Activated CD4-positive, alpha-beta memory T cell treated with anti-CD3 and anti-CD28 coated beads for 36 hours (primary cell): ENCODE measurements at regions not wholly inside any gene's neighbourhood (a gene's known extent, or its start where the extent isn't known, plus 50 kb on each side); places are given as distances from the start of the nearest gene placed in this dataset.
"Not testable (repeated sequence)": the region's sequence is repeated elsewhere in the genome, so short reads cannot be mapped to it uniquely, and the experiment has no call there.

Experiments used
- CTCF ChIA-PET: fragments of 350-600 bp; sonication (Branson Sonifier 250); formaldehyde crosslinking; loops from one replicate; lab custom pipeline; 2021; ENCODE audit warnings: antibody characterized with exemption, inconsistent platforms; lab: Charles Lee
- POLR2A ChIA-PET: fragments of 350-600 bp; sonication (Branson Sonifier 250); formaldehyde crosslinking; loops from one replicate; lab custom pipeline; 2021; ENCODE audit warnings: antibody characterized with exemption; lab: Charles Lee
- DNase-seq: peaks from one replicate; pipeline ENCODE4 v3.0.0-alpha.2; 2020
- H3K27ac Mint-ChIP-seq: one replicate; pipeline ENCODE4 v1.8.0; 2021; ENCODE audit warnings: mixed read lengths
- H3K27me3 Mint-ChIP-seq: one replicate; pipeline ENCODE4 v1.8.0; 2021; ENCODE audit warnings: mixed read lengths
- H3K36me3 Mint-ChIP-seq: one replicate; pipeline ENCODE4 v1.8.0; 2021; ENCODE audit warnings: mixed read lengths
- H3K4me1 Mint-ChIP-seq: one replicate; pipeline ENCODE4 v1.8.0; 2021; ENCODE audit warnings: low read depth, mixed read lengths
- H3K4me3 Mint-ChIP-seq: one replicate; pipeline ENCODE4 v1.8.0; 2021; ENCODE audit warnings: mild to moderate bottlenecking, mixed read lengths
- H3K9me3 Mint-ChIP-seq: one replicate; pipeline ENCODE4 v1.8.0; 2021; ENCODE audit warnings: mixed read lengths
- intact Hi-C: fragments of 100-400 bp; cut with micrococcal nuclease; formaldehyde crosslinking; loops from one replicate; pipeline ENCODE4 v1.15.1; 2023

DNA sequence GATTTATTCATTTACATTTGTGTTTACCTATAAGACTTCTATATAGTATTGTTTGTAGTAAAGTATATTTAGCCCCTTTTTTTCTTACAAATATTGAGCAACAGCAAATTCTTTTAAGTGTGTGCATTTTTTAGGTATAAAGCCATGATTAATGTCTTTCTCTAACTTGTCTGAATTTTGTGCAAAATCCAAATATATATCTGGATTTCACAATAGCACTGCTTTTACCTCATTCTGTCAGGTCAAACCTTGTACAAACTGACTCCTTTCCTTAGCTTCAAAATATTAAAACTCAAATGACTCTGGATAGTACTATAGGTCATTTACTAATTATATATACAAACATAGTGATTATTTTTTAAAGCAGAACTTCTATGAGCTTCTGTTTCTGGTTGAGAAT is 563.0 kb upstream of the SPRY2 start:
- no peak overlapping the region for H3K4me3 Mint-ChIP-seq
- H3K27me3 Mint-ChIP-seq: no peaks in the 10 kb centered on the region
- ChIA-PET CTCF (no interaction called here), POLR2A (no interaction called here)
- H3K9me3 Mint-ChIP-seq: peaks cover 4% of the 10 kb centered on the region
- DNase-seq: no peak
- no peaks in the 10 kb centered on the region for H3K4me1 Mint-ChIP-seq
- H3K36me3 Mint-ChIP-seq: no peaks in the 10 kb centered on the region
- H3K27ac Mint-ChIP-seq: no peak overlapping the region
- intact Hi-C loops: no loop called here

DNA sequence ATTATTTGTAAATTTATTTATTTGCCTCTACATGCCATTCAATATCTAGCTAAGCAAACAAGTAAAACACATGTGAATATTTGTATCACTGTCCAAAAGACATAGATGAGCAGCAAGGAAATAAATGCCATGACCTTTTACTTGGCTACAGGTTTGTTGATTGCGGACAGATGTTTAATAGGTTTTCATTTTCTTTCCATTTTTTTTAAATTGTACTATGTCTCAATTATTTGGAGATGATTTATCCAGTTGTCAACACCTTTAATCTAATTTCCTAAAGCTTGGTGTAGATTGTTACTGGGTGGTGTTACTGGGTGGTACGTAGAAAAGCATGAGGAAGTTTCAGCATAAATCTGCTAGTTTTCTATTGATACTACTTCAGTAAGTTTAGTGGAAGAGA is 560.6 kb upstream of the SPRY2 start:
- ChIA-PET CTCF (no interaction called here), POLR2A (no interaction called here)
- Mint-ChIP-seq H3K9me3 (peaks cover 6% of the 10 kb centered on the region), H3K4me3 (no peak overlapping the region), H3K27me3 (no peaks in the 10 kb centered on the region), H3K4me1 (no peaks in the 10 kb centered on the region), H3K27ac (no peak overlapping the region), H3K36me3 (no peaks in the 10 kb centered on the region)
- DNase-seq: no peak
- intact Hi-C loops: no loop called here

DNA sequence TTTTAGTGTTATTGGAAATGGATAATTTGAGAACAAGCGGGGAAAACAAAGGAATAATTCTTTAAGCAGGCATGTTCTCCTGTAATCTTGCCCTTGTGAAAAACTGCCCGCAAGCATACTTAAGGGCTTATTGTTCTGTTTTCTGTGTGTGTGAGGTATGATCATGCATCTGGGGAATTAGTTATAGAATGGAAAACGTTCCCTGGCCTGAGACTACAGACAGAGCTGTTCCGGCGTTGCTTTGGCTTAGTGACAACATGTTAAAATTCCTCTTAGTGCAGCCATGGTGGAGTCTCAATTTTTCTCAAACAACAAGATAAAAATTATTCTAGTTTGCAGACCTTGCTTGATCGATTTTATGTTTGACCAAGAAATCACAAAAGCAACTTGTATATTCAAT is 560.2 kb upstream of the SPRY2 start:
- CTCF ChIA-PET: no interaction called here
- no peaks in the 10 kb centered on the region for H3K36me3 Mint-ChIP-seq

DNA sequence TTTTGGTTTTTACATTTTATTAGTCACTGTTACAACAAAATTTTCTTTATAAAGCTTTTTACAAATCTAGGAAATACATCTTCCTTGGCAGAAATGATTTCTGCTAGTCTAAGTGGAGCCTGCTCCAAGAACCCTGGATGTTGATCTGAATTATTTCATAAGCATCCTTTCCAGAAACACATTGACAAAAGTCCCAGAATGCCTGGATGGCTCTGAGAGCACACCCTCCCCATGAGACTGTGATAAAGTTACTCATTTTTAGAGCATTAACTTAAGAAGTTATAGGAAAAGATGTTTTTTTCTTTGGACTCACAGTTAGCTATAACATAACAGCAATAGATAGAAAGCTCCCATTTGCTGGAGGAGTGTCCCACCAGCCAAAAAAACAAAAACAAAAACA is 559.6 kb upstream of the SPRY2 start:
- no peak overlapping the region for H3K4me3 Mint-ChIP-seq
- no peaks in the 10 kb centered on the region for H3K27me3 Mint-ChIP-seq
- H3K36me3 Mint-ChIP-seq: no peaks in the 10 kb centered on the region
- H3K9me3 Mint-ChIP-seq: peaks cover 5% of the 10 kb centered on the region
- intact Hi-C loops: no loop called here
- ChIA-PET POLR2A (no interaction called here), CTCF (no interaction called here)
- H3K4me1 Mint-ChIP-seq: no peaks in the 10 kb centered on the region
- H3K27ac Mint-ChIP-seq: no peak overlapping the region
- no peak for DNase-seq

More for the DNA sequence above, 560.2 kb upstream of the SPRY2 start:
- Mint-ChIP-seq H3K9me3 (peaks cover 7% of the 10 kb centered on the region), H3K27me3 (no peaks in the 10 kb centered on the region), H3K4me1 (no peaks in the 10 kb centered on the region), H3K27ac (no peak overlapping the region), H3K4me3 (no peak overlapping the region)
- intact Hi-C loops: no loop called here
- DNase-seq: no peak
- POLR2A ChIA-PET: no interaction called here

DNA sequence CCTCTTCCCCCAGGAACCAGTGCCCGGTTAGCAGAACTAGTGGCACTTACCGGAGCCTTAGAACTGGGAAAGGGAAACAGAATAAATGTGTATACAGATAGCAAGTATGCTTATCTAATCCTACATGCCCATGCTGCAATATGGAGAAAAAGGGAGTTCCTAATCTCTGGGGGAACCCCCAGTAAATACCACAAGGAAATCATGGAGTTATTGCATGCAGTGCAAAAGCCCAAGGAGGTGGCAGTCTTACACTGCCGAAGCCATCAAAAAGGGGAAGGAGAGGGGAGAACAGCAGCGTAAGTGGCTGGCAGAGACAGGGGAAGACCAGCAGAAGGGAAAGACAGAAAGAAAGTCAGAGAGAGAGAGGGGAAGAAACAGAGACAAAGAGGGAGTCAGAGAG is 556.7 kb upstream of the SPRY2 start:
- H3K36me3 Mint-ChIP-seq, H3K27ac Mint-ChIP-seq, DNase-seq, CTCF ChIA-PET, H3K4me1 Mint-ChIP-seq, H3K9me3 Mint-ChIP-seq, POLR2A ChIA-PET, intact Hi-C loops, H3K4me3 Mint-ChIP-seq, H3K27me3 Mint-ChIP-seq: not testable (repeated sequence)

DNA sequence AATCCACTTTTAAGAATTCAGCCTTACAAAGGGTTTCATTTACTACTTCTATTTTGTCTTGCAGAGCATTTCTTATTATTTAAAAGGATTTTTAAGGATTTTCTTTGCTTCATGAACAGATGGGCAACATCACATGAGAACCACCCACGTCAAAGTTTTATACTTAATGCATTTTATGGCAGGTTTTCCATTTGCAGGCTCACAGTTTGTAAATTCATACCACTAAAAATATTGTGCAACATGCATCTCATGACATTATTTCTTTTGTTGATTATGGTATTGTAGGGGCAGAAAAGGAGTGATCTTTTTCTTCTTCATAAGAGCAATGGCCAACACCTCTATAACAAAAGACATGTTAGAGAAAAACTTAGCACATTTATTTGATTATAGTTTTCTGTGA is 554.0 kb upstream of the SPRY2 start:
- Mint-ChIP-seq H3K36me3 (no peaks in the 10 kb centered on the region), H3K4me3 (no peak overlapping the region), H3K9me3 (peaks cover 14% of the 10 kb centered on the region), H3K27me3 (no peaks in the 10 kb centered on the region), H3K4me1 (no peaks in the 10 kb centered on the region), H3K27ac (no peak overlapping the region)
- intact Hi-C loops: no loop called here
- POLR2A ChIA-PET: no interaction called here
- DNase-seq: no peak
- CTCF ChIA-PET: no interaction called here

DNA sequence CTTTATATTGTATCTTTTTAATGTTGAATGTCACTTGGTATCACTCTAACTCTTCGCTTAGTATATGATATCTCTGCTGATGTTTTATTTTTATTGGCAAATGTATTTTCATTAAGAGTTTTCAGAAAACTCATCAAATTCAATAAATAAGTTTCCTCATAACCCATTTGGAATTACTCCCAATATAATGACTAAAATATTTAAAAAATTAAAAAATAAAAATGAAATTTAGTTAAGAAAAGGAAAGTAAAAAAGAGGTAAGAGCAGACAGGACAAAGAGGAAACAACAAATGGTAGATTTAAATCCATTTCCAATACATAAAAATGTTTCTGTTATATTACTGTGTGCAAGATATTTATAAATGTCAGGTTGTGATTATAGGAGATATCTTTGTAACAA is 548.9 kb upstream of the SPRY2 start:
- no peak for DNase-seq
- Mint-ChIP-seq H3K4me3 (no peak overlapping the region), H3K36me3 (no peaks in the 10 kb centered on the region), H3K27me3 (no peaks in the 10 kb centered on the region), H3K9me3 (peaks cover 8% of the 10 kb centered on the region), H3K27ac (no peak overlapping the region), H3K4me1 (no peaks in the 10 kb centered on the region)
- intact Hi-C loops: no loop called here
- ChIA-PET POLR2A (no interaction called here), CTCF (no interaction called here)

DNA sequence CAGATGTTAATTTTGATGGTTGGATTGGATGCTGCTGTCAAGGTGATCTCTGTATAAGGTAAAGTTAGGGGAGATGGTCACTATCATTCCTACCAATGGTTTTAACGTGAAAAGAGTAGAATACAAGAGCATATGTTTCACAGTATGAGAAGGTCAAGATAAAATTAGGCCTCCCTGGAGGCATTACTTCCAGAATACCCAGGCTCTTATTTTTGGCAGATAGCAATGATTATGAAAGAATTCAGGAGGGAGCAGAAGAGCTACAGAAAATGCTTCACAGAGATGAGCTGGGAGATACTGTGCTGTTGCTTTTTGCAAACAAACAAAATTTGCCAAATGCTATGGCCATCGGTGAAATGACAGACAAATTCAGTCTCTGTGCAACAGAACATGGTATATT is 547.5 kb upstream of the SPRY2 start:
- H3K27ac Mint-ChIP-seq: no peak overlapping the region
- intact Hi-C loops: no loop called here
- no peaks in the 10 kb centered on the region for H3K4me1 Mint-ChIP-seq
- POLR2A ChIA-PET: no interaction called here
- H3K9me3 Mint-ChIP-seq: peaks cover 5% of the 10 kb centered on the region
- CTCF ChIA-PET: no interaction called here
- H3K27me3 Mint-ChIP-seq: no peaks in the 10 kb centered on the region
- H3K36me3 Mint-ChIP-seq: no peaks in the 10 kb centered on the region
- H3K4me3 Mint-ChIP-seq: no peak overlapping the region
- DNase-seq: no peak

DNA sequence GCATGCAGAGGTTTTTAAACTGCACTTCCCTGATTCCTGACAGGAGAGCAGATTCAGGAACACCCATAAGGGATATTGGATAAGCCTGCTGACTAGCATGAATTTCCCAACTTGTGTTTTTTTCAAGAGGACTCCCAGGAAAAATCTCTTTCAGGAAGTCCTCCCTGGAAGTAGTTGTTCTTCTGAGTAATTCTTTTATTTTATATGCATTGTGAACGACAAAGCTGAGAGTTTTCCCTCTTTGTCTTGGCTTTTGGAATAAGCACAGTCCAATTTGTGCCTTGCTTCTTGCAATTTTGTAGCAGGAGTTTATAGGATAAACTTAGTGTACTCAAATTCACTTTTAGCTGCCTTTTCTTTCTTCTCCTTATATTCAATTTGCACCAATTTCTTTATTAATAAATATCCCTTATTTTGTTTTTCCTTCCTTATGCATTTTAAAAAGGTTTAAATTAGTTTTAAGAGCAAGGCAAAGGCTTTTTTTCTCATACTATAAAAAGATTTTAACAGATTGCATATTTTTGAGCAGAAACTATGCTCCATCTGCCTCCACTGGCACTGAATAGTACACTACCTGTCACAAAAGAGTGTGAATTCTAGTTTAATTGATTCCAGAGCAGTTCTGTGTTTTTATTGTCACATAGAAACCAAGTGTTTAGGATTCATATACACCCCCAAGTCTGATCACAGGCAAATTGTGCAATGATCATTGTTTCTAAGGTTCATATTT is 543.3 kb upstream of the SPRY2 start:
- Mint-ChIP-seq H3K27me3 (no peaks in the 10 kb centered on the region), H3K36me3 (no peaks in the 10 kb centered on the region), H3K4me1 (no peaks in the 10 kb centered on the region), H3K4me3 (no peak overlapping the region), H3K9me3 (peaks cover 3% of the 10 kb centered on the region), H3K27ac (no peak overlapping the region)
- POLR2A ChIA-PET: no interaction called here
- intact Hi-C loops: no loop called here
- CTCF ChIA-PET: no interaction called here
- DNase-seq: no peak

DNA sequence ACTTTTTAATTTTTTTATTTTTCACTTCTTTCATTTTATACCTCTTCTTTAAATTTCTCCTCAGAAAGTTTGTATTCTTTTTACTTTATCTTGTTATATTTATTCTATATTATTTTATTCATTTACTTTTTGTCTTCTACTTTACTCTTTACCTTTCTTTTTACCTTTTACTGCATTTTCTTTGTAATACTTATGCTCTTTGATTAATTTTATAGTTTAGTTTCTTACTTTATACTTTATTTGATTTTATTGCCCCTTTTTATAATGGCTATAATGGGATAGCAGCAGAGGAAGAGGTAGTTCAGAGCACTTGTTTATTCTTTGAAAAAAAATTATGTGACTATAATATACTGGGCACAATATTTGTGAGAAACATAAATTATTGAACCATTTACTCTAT is 542.6 kb upstream of the SPRY2 start:
- no peaks in the 10 kb centered on the region for H3K36me3 Mint-ChIP-seq
- H3K4me3 Mint-ChIP-seq: no peak overlapping the region
- DNase-seq: no peak
- H3K9me3 Mint-ChIP-seq: peaks cover 3% of the 10 kb centered on the region
- H3K4me1 Mint-ChIP-seq: no peaks in the 10 kb centered on the region
- H3K27ac Mint-ChIP-seq: no peak overlapping the region
- POLR2A ChIA-PET: no interaction called here
- intact Hi-C loops: no loop called here
- CTCF ChIA-PET: no interaction called here
- no peaks in the 10 kb centered on the region for H3K27me3 Mint-ChIP-seq

DNA sequence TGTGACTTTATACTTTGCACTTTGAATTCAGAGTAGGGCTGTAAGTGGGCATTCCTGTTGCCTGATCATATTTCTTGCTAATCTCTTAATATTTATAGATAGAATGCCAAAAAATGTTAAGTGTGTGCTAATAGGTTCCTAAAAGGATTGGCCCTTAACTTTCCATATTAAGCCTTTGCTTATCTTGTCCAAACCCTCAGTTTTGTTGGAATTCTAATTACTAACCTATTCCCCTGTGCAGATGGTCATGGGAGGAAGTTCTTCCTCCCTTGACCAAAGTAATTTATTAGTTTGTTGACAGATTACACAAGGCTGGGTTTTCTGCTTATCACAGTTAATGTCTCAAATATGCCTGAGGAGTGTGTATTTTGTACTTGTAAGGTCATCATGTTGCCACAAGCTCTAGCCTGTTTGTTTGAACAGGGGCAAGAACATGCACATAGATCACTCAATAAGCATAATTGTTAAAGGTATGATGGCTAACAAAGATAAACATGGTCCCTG is 541.1 kb upstream of the SPRY2 start:
- Mint-ChIP-seq H3K36me3 (no peaks in the 10 kb centered on the region), H3K4me3 (no peak overlapping the region), H3K27me3 (no peaks in the 10 kb centered on the region), H3K27ac (no peak overlapping the region), H3K4me1 (no peaks in the 10 kb centered on the region), H3K9me3 (peaks cover 3% of the 10 kb centered on the region)
- DNase-seq: no peak
- POLR2A ChIA-PET: no interaction called here
- CTCF ChIA-PET: no interaction called here
- intact Hi-C loops: no loop called here

DNA sequence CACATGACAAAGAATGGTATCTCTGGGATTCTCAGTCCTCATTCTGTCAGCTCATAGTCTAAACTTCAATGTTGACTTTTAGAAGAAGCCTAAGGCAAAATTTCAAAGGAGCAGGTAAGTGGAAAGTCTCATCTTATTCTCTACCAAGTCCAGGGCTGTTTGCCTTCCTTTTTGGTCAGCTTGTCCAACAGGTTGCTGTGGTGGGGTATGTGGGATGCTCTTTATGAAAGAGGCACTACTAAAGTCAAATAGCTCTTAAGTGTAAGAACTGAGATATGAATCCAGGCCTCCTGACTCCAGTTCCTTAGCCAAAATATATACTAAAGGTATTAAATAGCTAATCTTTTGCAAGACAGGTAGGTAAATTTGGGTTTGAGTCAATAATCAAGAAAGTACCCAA is 540.6 kb upstream of the SPRY2 start:
- H3K9me3 Mint-ChIP-seq: peaks cover 3% of the 10 kb centered on the region
- H3K27ac Mint-ChIP-seq: no peak overlapping the region
- ChIA-PET POLR2A (no interaction called here), CTCF (no interaction called here)
- H3K36me3 Mint-ChIP-seq: no peaks in the 10 kb centered on the region
- no peaks in the 10 kb centered on the region for H3K27me3 Mint-ChIP-seq
- DNase-seq: no peak
- H3K4me3 Mint-ChIP-seq: no peak overlapping the region
- no peaks in the 10 kb centered on the region for H3K4me1 Mint-ChIP-seq
- intact Hi-C loops: no loop called here

DNA sequence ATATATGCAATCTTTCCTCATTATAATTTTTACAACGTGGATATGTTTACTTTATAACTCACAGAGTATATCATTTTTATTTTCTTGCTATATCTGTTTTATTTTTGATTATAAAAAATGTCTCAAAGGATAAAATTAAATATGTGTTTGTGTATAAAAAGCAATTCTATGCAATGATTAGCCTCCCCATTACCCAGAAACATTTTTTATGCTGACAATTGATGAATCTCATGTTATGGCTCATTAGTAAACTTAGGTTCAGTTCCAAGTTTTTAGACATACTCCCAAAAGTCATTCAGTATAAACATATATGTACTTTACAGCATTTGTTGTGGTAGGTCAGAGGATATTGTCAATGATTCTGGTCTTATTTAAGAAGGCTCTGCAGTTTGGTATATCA is 540.1 kb upstream of the SPRY2 start:
- CTCF ChIA-PET: no interaction called here

More for the DNA sequence above, 540.1 kb upstream of the SPRY2 start:
- intact Hi-C loops: no loop called here
- Mint-ChIP-seq H3K9me3 (peaks cover 3% of the 10 kb centered on the region), H3K27me3 (no peaks in the 10 kb centered on the region), H3K4me3 (no peak overlapping the region), H3K27ac (no peak overlapping the region), H3K36me3 (no peaks in the 10 kb centered on the region), H3K4me1 (no peaks in the 10 kb centered on the region)
- POLR2A ChIA-PET: no interaction called here
- no peak for DNase-seq
